Pons (tissue), 1 donor: ENCODE measurements at regions not wholly inside any gene's neighbourhood (a gene's known extent, or its start where the extent isn't known, plus 50 kb on each side); places are given as distances from the start of the nearest gene placed in this dataset.

Experiments used
- DNase-seq: peaks from one replicate; pipeline ENCODE4 v3.0.0-alpha.2; 2016; ENCODE audit warnings: low spot score

DNA sequence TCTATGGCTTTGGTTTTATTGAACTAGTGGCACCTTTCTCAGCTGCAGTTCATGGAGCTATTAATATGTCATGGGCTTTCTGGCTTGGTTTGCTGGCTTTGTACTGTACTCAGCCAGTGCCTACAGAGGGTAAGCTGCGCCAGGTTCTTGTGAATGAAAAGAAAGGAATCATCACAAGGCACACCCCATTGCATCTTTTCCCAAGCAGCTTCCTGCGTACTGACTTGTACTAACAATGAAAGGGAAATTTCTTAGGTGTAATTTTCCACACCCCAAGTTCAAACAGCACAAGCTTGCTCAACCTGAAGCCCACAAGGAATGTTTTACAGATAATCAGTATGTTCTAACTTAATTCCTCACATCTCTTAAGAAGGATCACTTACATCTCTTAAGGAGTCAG is 78.0 kb upstream of the TNFSF18 start:
- no peak for DNase-seq

DNA sequence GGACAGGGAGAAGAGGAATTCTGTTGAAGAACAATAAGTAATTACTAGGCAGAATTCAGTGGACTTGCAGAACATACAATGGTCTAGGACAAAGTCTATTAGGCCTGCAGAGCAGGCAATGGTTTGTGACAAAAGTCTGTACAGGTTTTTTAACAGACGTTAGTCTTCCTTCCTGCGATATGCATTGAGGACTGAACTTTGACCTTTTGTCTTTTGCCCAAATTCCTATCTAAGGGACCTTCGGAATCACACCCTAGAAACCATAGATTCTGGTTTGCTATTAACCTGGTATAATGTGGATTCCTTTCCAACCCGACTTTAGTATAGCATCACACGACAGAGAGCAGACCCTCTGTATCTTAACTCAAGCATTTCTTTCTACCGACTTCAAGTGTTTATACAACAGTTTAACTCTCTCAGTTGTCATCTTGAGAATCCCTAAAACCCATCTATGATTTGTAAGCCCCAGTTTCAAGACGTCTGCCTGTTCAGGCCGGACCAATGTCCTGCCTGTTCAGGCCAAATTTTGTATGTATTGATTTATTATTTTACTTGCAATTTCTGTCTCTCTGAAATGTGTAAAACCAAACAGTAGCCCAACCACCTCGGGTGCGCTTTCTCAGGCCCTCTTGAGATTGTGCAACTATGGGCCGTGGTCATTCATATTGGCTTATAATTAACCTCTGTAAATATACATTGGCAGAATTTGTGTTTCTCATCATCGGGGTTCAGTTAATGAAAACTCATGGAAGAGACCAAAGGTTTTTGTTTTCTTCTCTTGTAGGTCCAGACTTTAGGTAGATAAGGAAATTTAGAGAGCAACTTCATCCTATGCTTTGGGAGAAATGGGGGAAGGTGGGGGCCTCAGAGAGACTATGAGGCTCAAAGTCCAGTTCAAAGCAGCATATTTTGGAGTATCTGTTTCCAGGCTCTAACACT is 76.9 kb upstream of the TNFSF18 start:
- no peak for DNase-seq

DNA sequence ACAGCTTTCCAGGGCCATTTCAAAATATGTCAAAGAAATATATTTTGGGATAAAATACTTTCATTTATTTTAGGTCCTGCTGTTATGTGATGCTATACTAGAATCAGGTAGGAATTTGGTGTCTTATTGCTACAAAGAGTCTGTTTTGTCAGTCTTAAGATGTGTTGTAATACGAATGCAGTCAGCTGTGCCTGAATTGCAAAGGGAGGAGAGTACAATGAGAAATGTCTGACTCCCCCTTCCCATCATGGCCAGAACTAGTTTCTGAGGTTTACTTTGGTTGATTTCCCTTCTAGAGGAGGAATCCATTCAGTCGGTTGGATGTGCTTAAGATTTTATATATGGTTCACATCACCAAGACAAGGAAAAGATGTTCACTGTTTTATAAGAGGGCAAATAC is 75.7 kb upstream of the TNFSF18 start:
- no peak for DNase-seq

DNA sequence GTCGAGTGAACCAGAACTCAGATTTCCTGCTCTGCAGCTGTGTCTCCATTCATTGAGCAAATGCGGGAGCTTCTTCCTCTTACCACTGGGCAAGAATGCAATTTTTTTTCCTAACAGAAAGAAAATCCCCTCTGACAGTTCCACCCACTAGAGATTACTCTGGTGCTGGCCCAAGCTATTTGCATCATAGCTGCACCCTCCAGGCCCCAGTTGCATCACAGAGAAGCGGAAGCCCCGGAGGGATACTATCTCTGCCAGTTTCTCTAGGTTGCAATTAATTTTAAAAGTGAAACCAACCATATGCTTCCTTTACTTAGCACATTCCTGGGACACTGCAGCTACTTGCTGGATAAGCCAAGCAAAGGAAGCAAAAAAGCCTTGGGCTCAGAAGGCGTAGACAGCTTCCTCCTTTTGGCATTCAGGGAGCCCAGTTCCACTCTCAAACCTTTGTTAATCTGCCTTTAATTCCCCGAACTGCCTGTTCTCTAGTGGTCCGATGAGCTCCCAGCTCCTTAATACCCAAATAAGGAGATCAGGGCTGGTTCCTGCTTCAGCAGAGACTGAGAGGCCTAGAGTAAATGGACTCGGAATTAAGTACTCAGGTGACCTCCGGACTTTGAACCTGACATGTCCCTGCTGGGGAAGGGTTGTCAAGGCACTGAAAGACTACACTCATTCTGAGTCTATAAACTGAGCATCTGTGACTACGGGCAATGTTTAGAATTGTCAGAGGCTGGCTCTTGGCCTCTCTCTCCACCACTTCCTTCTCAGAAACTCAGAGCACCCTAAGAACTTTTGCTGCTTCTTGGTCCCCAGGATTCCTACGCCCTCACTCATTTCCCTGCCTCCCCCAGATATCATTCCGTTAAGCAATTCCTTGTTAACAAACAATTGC is 72.5 kb upstream of the TNFSF18 start:
- peak; percentile 84 for DNase-seq

DNA sequence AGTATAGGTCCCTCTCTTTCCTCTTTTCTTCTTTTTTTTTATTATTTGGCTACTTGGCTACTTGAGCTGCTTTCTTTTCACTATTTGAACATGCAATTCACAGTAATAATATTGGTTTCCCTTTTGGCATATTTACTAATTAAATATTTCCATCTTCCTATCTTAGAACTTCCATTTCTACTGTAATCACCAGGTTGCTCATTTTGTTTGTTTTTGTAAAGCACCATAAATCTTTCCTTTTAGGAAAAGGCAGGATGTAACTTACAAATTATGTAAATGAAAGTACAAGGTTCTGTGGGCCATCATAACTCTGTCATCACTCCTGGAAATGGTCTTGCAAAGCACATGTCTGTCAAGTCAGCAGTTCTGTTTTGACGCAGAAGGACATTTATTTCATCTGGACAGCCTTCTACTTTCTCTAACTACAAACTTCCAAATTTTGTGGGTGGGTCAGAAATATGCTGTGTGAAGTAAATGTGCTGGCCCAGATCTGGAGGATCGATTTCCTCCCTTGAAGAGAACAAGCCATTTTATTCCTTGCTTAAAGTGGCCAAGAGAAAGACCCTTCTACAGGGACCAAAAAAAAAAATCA is 71.7 kb upstream of the TNFSF18 start:
- DNase-seq: peak; percentile 21

DNA sequence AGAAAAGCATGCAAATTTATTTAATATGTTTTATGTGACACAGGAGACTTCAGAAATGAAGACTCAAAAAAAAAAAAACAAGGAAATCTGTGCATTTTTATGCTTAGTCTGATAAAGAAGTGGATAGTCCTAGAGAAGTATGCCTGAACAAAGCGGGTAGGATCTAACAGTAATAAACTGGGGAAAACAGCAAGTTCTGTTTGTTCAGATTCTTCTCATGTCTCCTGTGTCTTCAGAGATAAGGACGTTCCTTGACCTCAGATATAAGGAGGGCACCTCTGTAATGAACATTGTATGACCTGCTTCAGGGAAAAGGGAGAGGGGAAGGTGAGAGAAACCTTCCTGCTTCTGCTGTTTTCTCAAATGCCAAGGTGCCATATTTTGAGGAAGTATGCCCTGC is 67.7 kb upstream of the TNFSF18 start:
- DNase-seq: no peak

DNA sequence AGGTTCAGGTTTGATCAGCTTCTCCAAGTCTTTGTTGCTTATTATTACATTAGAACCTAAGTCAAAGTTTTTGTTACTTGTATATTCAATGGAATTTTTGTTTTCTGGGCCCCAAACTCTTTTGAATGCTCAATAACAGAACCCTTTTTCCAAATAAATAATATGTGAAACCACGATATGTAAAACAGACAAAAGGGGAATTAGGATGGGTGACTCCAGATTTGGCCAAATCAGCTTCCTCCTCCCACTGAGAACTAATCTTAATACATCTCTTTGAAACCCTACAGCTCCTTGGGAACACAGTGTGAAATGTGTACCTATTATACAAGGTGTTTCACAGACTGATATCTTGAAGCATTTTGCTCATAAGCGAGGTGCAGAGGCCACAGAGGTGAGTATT is 67.0 kb upstream of the TNFSF18 start:
- DNase-seq: no peak

DNA sequence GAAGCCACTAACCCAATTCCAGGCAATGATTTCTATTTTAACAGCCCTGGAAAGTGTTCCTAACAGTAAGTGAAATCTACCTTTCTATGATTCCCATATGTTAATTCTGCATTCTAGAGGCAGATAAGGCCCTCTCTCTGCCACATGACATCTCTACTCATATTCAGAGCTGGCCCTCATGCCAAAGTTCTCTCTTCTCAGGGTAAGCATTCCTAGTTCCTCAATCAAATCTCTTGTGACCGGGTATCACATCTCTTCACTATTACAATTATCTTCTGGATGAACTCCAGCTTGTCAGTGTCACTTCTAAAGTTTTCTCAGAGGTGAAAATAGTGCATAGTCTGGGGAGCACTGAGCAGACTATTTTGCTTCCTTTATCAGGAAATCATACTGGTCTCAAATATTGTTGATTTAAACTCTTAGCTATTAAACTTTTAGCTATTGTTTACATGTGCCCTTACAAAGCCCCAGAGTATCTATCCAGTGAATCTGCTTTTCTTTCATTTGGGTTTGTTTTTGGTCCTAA is 66.4 kb upstream of the TNFSF18 start:
- peak; percentile 77 for DNase-seq

DNA sequence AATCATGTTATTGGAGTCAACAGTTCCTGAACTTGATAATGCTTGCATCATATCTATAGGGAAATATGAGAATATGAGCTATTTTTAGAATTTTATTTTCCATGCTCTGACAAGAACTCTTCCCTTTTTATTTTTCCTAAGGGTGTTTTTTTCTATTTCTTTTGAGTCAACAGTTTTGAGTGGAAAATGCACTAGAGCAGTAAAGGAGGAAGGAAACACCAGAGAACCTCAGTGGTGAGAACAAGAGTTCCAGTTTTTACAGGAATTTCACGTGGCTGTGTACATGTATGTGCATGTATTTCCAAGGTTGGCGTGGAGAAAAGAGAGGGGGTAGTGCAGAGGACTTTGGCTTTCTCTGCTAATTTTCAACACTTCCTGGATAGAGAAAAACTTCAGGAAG is 63.6 kb upstream of the TNFSF18 start:
- peak; percentile 47 for DNase-seq

DNA sequence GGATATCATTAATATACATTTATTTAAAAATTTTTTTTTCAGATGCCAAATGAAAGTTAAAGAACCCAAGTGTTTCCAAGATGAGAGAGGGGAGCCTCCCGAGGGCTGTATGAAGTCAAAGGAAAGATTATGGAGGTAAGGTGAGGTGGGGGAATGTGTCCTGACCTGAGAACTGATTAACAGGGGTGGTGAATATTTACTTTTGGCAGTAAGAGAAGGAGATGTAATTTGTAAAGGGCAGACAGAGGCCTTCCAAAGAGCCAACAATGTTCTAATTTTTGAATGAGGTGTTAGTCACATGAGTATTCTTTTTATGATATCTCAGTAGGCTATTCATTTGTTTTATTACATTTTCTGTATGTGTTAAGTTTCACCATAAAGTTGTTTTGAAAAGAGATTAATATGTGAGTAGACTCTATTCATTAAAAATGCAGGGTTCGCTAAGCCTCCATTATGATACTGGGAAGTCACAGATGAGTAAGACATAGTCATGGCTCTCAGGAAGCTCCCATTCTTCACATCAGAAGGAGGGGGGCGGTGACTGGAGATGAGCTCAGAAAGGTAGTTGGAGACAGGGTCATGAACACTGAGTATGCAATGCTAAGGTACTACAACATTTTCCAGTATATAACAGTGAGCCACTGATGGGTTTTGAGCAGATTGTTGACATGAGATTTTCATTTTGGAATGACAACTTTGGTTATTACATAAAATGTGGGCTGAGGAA is 62.4 kb upstream of the TNFSF18 start:
- no peak for DNase-seq

DNA sequence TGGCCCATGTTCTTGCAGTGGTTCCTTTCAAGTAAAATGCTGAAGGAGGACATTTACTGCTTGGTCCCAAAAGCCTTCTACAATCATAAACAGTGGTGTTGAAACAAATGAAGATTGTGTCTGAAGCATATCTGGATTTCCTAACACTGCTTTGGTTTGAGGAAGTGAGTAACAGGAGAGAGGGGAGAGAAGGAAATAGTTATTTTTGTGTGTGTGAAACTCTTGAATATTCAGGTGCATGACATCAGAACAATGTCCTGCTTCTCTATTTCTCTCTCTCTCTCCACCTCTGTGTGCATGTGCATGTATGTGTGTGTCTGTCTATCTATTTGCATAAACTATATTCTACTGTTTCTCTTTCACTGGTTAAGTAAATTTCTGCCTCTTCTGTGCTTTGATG is 61.4 kb upstream of the TNFSF18 start:
- peak; percentile 67 for DNase-seq

DNA sequence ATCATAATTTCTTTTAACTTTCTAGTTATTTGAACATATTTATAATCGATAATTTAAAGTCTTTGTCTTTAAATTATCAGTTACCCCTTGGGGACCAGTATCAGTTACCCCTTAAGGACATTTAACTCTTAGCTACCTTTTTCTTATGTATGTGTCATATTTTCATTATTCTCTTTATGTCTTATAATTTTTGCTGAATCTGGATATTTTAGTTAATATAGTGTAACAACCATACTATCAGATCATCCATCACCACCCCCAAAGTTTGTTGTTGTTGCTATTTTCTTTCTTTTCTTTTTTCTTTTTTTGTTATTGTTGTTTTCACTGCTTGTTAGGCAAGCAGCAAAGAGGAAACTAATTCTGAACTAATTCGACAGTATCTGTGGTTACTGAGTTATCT is 57.0 kb upstream of the TNFSF18 start:
- no peak for DNase-seq

DNA sequence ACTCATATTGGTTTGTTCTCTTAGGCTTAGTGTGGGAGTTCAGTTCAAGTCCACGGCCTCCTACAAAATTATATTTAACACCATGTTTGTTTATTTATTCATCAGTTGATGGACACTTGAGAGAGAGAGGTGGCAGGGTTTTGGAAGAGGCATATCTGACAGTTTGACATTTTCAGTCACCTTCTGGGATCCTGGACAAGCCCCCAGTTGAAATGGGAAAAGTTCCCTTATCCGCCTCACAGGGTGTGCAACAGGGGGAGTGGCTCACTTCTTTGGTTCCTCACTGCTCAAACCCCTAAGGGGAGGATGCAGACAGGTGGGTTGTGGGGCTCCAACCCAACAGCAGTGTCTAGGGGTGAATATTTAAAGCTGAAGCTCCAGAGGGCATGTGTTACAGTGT is 52.3 kb upstream of the TNFSF18 start:
- no peak for DNase-seq

DNA sequence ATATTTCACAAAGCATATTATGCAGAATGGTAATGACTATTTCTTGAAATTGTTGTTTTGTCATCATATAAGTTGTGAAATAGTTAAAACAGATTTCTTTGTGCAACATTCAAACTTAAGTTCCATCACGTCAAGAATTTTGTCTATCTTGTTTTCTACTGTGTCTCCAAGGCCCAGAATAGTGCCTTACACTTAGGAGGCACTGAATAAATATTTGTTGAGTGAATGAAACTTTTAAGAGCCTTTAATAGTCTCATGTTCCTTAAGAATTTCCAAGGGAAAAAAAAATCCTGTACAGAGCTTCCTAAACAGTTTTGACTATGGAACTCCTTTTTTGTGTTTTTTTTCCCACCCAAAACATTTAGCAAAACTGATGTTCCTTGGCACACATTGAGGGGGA is 50.8 kb upstream of the TNFSF18 start:
- DNase-seq: no peak

DNA sequence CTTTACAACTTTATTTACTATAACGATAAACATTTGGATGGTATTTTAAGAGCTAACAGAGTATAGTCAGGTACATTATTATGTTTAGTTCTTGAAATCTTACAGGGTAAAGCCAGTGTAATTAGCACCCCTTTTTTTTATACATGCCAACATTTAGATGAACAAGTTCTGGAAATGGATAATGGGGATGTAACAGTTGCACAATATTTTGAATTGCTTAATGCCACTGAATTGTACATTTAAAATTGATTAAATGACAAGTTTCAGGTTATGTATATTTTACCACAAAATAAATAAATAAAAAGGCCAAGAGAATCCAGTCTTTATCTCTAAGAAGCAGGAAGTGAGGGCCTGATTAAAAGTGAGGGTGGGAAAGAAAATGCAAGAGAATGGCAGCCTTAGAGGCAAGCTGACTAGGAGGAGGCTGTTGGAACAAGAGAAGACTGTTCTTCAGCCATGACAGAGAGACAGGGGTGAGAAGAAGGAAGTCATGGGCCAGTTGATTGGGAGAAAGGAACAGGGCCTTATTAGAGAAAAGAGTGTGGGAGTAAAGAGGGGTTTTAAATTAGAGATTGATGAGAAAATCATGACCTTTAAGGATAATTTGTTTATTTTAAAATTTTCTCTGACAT is 49.9 kb upstream of the TNFSF18 start:
- no peak for DNase-seq
